NT2/D1 (cell line): ENCODE measurements at regions not wholly inside any gene's neighbourhood (a gene's known extent, or its start where the extent isn't known, plus 50 kb on each side); places are given as distances from the start of the nearest gene placed in this dataset.

Experiments used
- YY1 ChIP-seq: IDR thresholded peaks from 2 replicates; pipeline ENCODE4 v1.6.1; 2011; ENCODE audit not compliant: insufficient read length, insufficient read depth
- ZNF274 ChIP-seq: IDR thresholded peaks from 2 replicates; pipeline ENCODE4 v1.6.1; 2011; ENCODE audit warnings: mild to moderate bottlenecking, low read depth, low read length

DNA sequence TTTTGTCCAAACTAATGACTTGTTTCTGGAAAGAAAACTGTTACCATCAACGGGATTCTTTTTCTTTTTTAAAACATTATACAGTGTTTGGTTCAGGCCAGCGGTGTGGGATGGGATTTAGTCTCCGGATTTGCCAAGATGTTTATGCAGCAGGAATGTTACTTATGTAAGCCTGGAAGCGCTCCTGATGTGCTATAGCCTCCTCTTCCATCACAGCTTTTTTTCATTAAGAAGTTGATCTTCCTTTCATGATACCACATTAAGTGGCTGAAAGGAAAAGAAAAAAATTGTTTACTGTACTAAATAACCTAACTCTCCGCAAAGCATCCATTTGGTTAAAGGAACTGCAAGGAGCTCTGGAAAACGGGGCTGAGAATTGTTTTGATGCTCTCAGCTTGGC, 120.5 kb upstream of the ALDH1A3 start:
- TF ChIP-seq YY1 (no peak), ZNF274 (no peak)
